Tibial artery (tissue), 4 donors: ENCODE measurements at regions not wholly inside any gene's neighbourhood (a gene's known extent, or its start where the extent isn't known, plus 50 kb on each side); places are given as distances from the start of the nearest gene placed in this dataset.

ENCODE experiments used
- DNase-seq, 2 donors: peaks; one replicate each; pipeline ENCODE4 v3.0.0-alpha.2; 2019
- H3K27ac ChIP-seq, 2 donors: fragments of 200-600 bp; sonication (generic) in 1 of 2; 1 replicate in 1 of 2; 2 replicates in 1 of 2; pipeline ENCODE4 v1.5.1; 2018 to 2019; ENCODE audit warnings: mild to moderate bottlenecking in 1 of 2
- H3K27me3 ChIP-seq, 2 donors: fragments of 200-600 bp; sonication (generic) in 1 of 2; one replicate each; pipeline versions ENCODE4 v1.5.1 to v1.6.0; 2016 to 2019
- H3K36me3 ChIP-seq, 3 donors: fragments of 200-600 bp; sonication (generic) in 2 of 3; one replicate each; pipeline ENCODE4 v1.5.1; 2016 to 2019; ENCODE audit warnings: mild to moderate bottlenecking in 2 of 3
- H3K4me1 ChIP-seq, 4 donors: fragments of 200-600 bp; sonication (generic) in 2 of 4; 1 replicate in 3 of 4; 2 replicates in 1 of 4; pipeline ENCODE4 v1.5.1; 2016 to 2019
- H3K4me3 ChIP-seq, 2 donors: fragments of 200-600 bp; sonication (generic) in 1 of 2; 1 replicate in 1 of 2; 2 replicates in 1 of 2; pipeline ENCODE4 v1.5.1; 2018 to 2019; ENCODE audit warnings: mild to moderate bottlenecking in 2 of 2
- H3K9me3 ChIP-seq, 3 donors: fragments of 200-600 bp; sonication (generic) in 1 of 3; one replicate each; pipeline ENCODE4 v1.5.1; 2016 to 2019
- CTCF ChIP-seq, 2 experiments: fragments of 200-600 bp in 1 of 2; fragments of 450-650 bp in 1 of 2; IDR thresholded peaks; one replicate each; pipeline ENCODE4 v1.5.1; 2017 to 2019; ENCODE audit warnings: antibody characterized with exemption in 2 of 2, mild to moderate bottlenecking in 1 of 2, moderate library complexity in 1 of 2
- intact Hi-C: fragments of 100-400 bp; cut with DNase I; formaldehyde crosslinking; loops from one replicate; pipeline ENCODE4 v1.15.0; 2023; ENCODE audit warnings: low total_unique reads

GRCh38 chr3:104909198-104909597 lies 457.5 kb upstream of the ALCAM start:
- Histone ChIP-seq H3K27me3 (no peaks in the 10 kb centered on the region), H3K36me3 (no peaks in the 10 kb centered on the region), H3K9me3 (no peaks in the 10 kb centered on the region), H3K4me1 (peaks cover 0 to 17% (median 0%) of the 10 kb centered on the region in 4 donors), H3K4me3 (no peak overlapping the region), H3K27ac (peak overlapping the region in 1 of 2 donors; percentile 30)
- intact Hi-C loops, result no loop called here
- TF ChIP-seq CTCF (IDR thresholded peaks at IDR 0.05), result no peak
- DNase-seq, result no peak

GRCh38 chr3:104909721-104910120 lies 457.0 kb upstream of the ALCAM start:
- H3K4me1 ChIP-seq, result peaks cover 0 to 17% (median 0%) of the 10 kb centered on the region in 4 donors
- no peak for TF ChIP-seq CTCF (IDR thresholded peaks at IDR 0.05)
- H3K27me3 ChIP-seq, result no peaks in the 10 kb centered on the region
- intact Hi-C loops, result no loop called here
- DNase-seq, result no peak
- H3K36me3 ChIP-seq, result no peaks in the 10 kb centered on the region
- no peaks in the 10 kb centered on the region for H3K9me3 ChIP-seq
- H3K4me3 ChIP-seq, result no peak overlapping the region
- H3K27ac ChIP-seq, result no peak overlapping the region

GRCh38 chr3:104911376-104911775 lies 455.3 kb upstream of the ALCAM start:
- H3K27me3 ChIP-seq, result no peaks in the 10 kb centered on the region
- no peak for DNase-seq
- intact Hi-C loops, result no loop called here
- TF ChIP-seq CTCF (IDR thresholded peaks at IDR 0.05), result no peak
- no peaks in the 10 kb centered on the region for H3K9me3 ChIP-seq
- no peak overlapping the region for H3K4me3 ChIP-seq
- no peak overlapping the region for H3K27ac ChIP-seq
- H3K36me3 ChIP-seq, result no peaks in the 10 kb centered on the region
- peaks cover 0 to 17% (median 0%) of the 10 kb centered on the region in 4 donors for H3K4me1 ChIP-seq

GRCh38 chr3:104916971-104917370 lies 449.7 kb upstream of the ALCAM start:
- H3K36me3 ChIP-seq, result no peaks in the 10 kb centered on the region
- DNase-seq, result no peak
- intact Hi-C loops, result no loop called here
- no peak overlapping the region for H3K27ac ChIP-seq
- no peak for TF ChIP-seq CTCF (IDR thresholded peaks at IDR 0.05)
- no peaks in the 10 kb centered on the region for H3K27me3 ChIP-seq
- no peaks in the 10 kb centered on the region for H3K9me3 ChIP-seq
- H3K4me1 ChIP-seq, result no peaks in the 10 kb centered on the region
- H3K4me3 ChIP-seq, result no peak overlapping the region

GRCh38 chr3:104920512-104920911 lies 446.2 kb upstream of the ALCAM start:
- no peak for TF ChIP-seq CTCF (IDR thresholded peaks at IDR 0.05)
- intact Hi-C loops, result no loop called here
- H3K36me3 ChIP-seq, result no peaks in the 10 kb centered on the region

GRCh38 chr3:104933972-104934371 lies 432.7 kb upstream of the ALCAM start:
- TF ChIP-seq CTCF (IDR thresholded peaks at IDR 0.05), result no peak
- intact Hi-C loops, result no loop called here
- no peaks in the 10 kb centered on the region for H3K27me3 ChIP-seq
- H3K27ac ChIP-seq, result no peak overlapping the region
- no peaks in the 10 kb centered on the region for H3K36me3 ChIP-seq
- H3K4me3 ChIP-seq, result no peak overlapping the region
- no peak for DNase-seq
- no peaks in the 10 kb centered on the region for H3K4me1 ChIP-seq
- H3K9me3 ChIP-seq, result no peaks in the 10 kb centered on the region

More at GRCh38 chr3:104920512-104920911, 446.2 kb upstream of the ALCAM start:
- H3K9me3 ChIP-seq, result no peaks in the 10 kb centered on the region
- H3K4me3 ChIP-seq, result no peak overlapping the region
- no peaks in the 10 kb centered on the region for H3K4me1 ChIP-seq
- no peaks in the 10 kb centered on the region for H3K27me3 ChIP-seq
- DNase-seq, result no peak
- H3K27ac ChIP-seq, result no peak overlapping the region
